ENCODE measurements at regions not wholly inside any gene's neighbourhood (a gene's known extent, or its start where the extent isn't known, plus 50 kb on each side); places are given as distances from the start of the nearest gene placed in this dataset.

DNA sequence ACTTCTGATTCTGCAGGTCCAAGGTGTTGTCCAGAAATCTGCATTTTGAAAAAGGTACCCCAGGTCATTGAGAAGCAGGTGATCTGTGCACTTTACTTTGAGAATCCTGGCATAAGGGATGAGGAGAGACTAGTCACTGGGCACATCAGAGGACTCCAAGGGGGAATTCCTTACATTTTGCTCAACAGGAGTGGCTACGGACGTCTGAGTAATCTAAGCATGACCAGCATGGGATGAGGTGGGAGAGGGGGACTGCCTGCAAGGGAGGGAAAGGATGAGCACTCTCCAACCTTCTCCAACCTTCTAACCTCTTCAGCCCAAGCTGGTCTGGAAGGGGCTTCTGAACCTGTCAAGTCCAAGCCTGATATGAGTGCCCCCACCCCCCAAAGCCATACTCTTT is 55.5 kb downstream of the MARCHF4 start:
- Mint-ChIP-seq H3K27me3 (peaks cover 44% of the 10 kb centered on the region), H3K27ac (no peak overlapping the region), H3K4me1 (no peaks in the 10 kb centered on the region), H3K9me3 (ENCODE audit: insufficient read depth) (no peaks in the 10 kb centered on the region), H3K4me3 (no peak overlapping the region)
- no peaks in the 10 kb centered on the region for H3K36me3 ChIP-seq (replicated peaks in 1 of 2; ENCODE audit: control extremely low read depth in 1 of 2, control insufficient read depth in 1 of 2, extremely low read depth in 1 of 2, insufficient read depth in 2 of 2, low read length in 1 of 2)
- TF ChIP-seq EZH2 (IDR thresholded peaks at IDR 0.05; ENCODE audit: borderline replicate concordance, insufficient read depth, low read depth, low read length, poor library complexity, severe bottlenecking) = no peak
- no peak for TF ChIP-seq CTCF (IDR thresholded peaks at IDR 0.05)
- DNase-seq = no peak
- no CpG with 5 or more reads among the region's 2 CpGs for WGBS (ENCODE audit: insufficient coverage)
- no peak overlapping the region for H3K4me2 ChIP-seq (replicated peaks; ENCODE audit: low read depth, low read length, poor library complexity, severe bottlenecking)
- peaks cover 0 to 7% (median 1%) of the 10 kb centered on the region in 4 experiments for H3K27me3 ChIP-seq (replicated peaks in 1 of 4; ENCODE audit: control extremely low read depth in 1 of 4, control insufficient read depth in 3 of 4, insufficient read depth in 4 of 4, low read length in 3 of 4)
- no peak for ATAC-seq (ENCODE audit: low read depth)
- H3K4me3 ChIP-seq (ENCODE audit: control extremely low read depth in 1 of 5, extremely low read depth in 1 of 5, insufficient read depth in 1 of 5, low read depth in 2 of 5, low read length in 4 of 5) = no peak overlapping the region
- no peaks in the 10 kb centered on the region for H3K79me2 ChIP-seq (ENCODE audit: control insufficient read depth, insufficient read depth, low read length)
- intact Hi-C loops (cut with micrococcal nuclease) = no loop called here
- no peak overlapping the region for H3K9ac ChIP-seq (ENCODE audit: low read length)
- H4K20me1 ChIP-seq (ENCODE audit: control insufficient read depth, insufficient read depth, low read length, poor library complexity, severe bottlenecking) = no peaks in the 10 kb centered on the region
- H3K9me3 ChIP-seq (ENCODE audit: control extremely low read depth in 1 of 3, control insufficient read depth in 2 of 3, insufficient read depth in 1 of 3, low read length in 2 of 3) = peaks cover 0 to 6% (median 0%) of the 10 kb centered on the region in 3 donors
- no peaks in the 10 kb centered on the region for H3K4me1 ChIP-seq (ENCODE audit: control insufficient read depth in 2 of 2, insufficient read depth in 2 of 2, low read length in 2 of 2)
- POLR2A ChIA-PET = no interaction called here
- H3K27ac ChIP-seq (ENCODE audit: low read length in 2 of 2) = no peak overlapping the region
- no peak overlapping the region for H2AFZ ChIP-seq (ENCODE audit: insufficient read depth, low read depth, low read length, poor library complexity, severe bottlenecking)
- CTCF ChIA-PET = no interaction called here

DNA sequence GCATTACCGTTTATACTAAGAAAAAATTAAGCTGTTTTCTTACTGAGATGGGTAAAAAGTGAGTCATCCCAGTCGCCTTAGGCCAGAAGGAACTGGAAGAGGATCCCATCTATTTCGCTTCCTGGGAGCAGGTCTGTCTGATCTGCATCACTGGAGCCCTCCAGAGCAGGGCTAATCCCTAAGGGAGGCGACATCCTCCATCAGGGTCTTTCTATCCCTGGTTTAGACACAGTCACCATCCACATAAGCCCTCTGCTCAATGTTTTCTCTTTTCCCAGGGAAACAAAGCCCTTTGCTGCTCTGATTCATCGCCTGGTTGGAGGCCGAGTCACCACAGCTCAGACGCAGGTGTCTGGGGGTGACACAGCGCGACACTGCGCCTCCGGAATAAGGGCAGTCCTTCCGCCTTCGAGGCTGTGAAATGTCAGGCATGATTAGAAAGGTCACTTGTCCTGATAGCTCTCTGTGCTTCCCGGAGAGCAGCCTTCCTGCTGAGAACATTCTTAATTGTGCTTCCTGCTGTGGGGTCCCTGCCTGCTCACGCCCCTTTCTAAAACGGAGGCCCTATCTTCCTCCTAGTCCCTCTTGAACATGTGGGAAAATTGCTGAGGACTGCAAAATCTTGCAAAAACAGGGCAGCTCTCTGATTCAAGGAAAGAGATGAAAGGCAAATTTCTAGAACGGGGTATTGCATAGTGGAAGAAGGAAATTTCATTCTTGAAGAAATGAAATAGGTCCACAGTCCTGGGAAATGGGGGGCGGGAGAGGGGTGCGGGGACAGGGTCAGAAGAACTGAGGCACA is 56.3 kb downstream of the MARCHF4 start:
- Mint-ChIP-seq H3K27me3 (peaks cover 37% of the 10 kb centered on the region), H3K9me3 (ENCODE audit: insufficient read depth) (no peaks in the 10 kb centered on the region), H3K27ac (no peak overlapping the region), H3K4me1 (no peaks in the 10 kb centered on the region), H3K4me3 (no peak overlapping the region)
- intact Hi-C loops (cut with micrococcal nuclease) = no loop called here
- Histone ChIP-seq H4K20me1 (ENCODE audit: control insufficient read depth, insufficient read depth, low read length, poor library complexity, severe bottlenecking) (no peaks in the 10 kb centered on the region), H2AFZ (ENCODE audit: insufficient read depth, low read depth, low read length, poor library complexity, severe bottlenecking) (no peak overlapping the region), H3K9me3 (ENCODE audit: control extremely low read depth in 1 of 3, control insufficient read depth in 2 of 3, insufficient read depth in 1 of 3, low read length in 2 of 3) (peaks cover 0 to 6% (median 0%) of the 10 kb centered on the region in 3 donors), H3K79me2 (ENCODE audit: control insufficient read depth, insufficient read depth, low read length) (no peaks in the 10 kb centered on the region), H3K27ac (ENCODE audit: low read length in 2 of 2) (no peak overlapping the region), H3K27me3 (replicated peaks in 1 of 4; ENCODE audit: control extremely low read depth in 1 of 4, control insufficient read depth in 3 of 4, insufficient read depth in 4 of 4, low read length in 3 of 4) (peaks cover 0 to 7% (median 1%) of the 10 kb centered on the region in 4 experiments), H3K36me3 (replicated peaks in 1 of 2; ENCODE audit: control extremely low read depth in 1 of 2, control insufficient read depth in 1 of 2, extremely low read depth in 1 of 2, insufficient read depth in 2 of 2, low read length in 1 of 2) (no peaks in the 10 kb centered on the region), H3K4me3 (ENCODE audit: control extremely low read depth in 1 of 5, extremely low read depth in 1 of 5, insufficient read depth in 1 of 5, low read depth in 2 of 5, low read length in 4 of 5) (no peak overlapping the region), H3K4me1 (ENCODE audit: control insufficient read depth in 2 of 2, insufficient read depth in 2 of 2, low read length in 2 of 2) (no peaks in the 10 kb centered on the region), H3K9ac (ENCODE audit: low read length) (no peak overlapping the region), H3K4me2 (replicated peaks; ENCODE audit: low read depth, low read length, poor library complexity, severe bottlenecking) (no peak overlapping the region)
- 82% methylated on average over 14 of the region's 19 CpGs for WGBS (ENCODE audit: insufficient coverage)
- ChIA-PET CTCF (no interaction called here), POLR2A (no interaction called here)
- DNase-seq (no peak), ATAC-seq (ENCODE audit: low read depth) (no peak)
- no peak for TF ChIP-seq EZH2 (IDR thresholded peaks at IDR 0.05; ENCODE audit: borderline replicate concordance, insufficient read depth, low read depth, low read length, poor library complexity, severe bottlenecking)
- TF ChIP-seq CTCF (IDR thresholded peaks at IDR 0.05) = no peak

Measured in B cell (primary cell).